GM12873 (cell line): ENCODE measurements at regions not wholly inside any gene's neighbourhood (a gene's known extent, or its start where the extent isn't known, plus 50 kb on each side); places are given as distances from the start of the nearest gene placed in this dataset.

Experiments used
- TF ChIP-seq, protein P1 (sequence below): IDR thresholded peaks from 2 replicates; pipeline ENCODE4 v1.5.1; 2012; ENCODE audit warnings: low read depth, mild to moderate bottlenecking, moderate library complexity, low read length, control low read depth; ENCODE audit not compliant: insufficient read depth; ENCODE audit errors: missing control alignments

GRCh38 chr5:110872963-110873362 lies 134.2 kb downstream of the SLC25A46 start:
- TF ChIP-seq, protein P1, sequence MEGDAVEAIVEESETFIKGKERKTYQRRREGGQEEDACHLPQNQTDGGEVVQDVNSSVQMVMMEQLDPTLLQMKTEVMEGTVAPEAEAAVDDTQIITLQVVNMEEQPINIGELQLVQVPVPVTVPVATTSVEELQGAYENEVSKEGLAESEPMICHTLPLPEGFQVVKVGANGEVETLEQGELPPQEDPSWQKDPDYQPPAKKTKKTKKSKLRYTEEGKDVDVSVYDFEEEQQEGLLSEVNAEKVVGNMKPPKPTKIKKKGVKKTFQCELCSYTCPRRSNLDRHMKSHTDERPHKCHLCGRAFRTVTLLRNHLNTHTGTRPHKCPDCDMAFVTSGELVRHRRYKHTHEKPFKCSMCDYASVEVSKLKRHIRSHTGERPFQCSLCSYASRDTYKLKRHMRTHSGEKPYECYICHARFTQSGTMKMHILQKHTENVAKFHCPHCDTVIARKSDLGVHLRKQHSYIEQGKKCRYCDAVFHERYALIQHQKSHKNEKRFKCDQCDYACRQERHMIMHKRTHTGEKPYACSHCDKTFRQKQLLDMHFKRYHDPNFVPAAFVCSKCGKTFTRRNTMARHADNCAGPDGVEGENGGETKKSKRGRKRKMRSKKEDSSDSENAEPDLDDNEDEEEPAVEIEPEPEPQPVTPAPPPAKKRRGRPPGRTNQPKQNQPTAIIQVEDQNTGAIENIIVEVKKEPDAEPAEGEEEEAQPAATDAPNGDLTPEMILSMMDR: no peak

DNA sequence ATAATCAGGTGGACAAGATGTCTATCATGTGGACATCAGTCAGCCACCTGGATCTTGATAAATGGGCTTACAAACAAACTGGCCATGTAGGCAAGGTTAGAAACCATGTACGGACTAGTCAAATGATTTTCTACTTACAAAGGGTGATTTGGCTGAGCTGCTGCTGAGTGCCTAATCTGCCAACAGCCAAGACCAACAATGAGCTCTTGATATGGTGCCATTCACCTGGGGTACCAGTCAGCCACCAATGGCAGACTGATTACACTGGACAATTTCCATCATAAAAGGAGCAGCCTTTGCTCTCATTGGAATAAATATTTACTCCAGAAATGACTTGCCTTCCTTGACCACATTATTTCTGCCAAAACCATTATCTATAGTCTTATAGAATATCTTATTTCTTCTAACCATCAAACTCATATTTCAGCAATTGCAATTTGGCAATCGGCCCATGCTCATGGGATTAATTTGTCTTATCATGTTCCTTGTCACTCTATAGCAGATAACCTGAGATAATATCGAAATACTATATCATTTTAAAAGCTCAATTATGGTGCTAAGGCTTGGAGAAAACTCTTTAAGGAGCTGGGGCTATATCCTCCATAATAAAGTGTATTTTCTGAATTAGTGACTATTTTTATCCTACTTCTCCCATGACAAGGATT lies 135.1 kb downstream of the SLC25A46 start:
- TF ChIP-seq, protein P1: no peak

GRCh38 chr5:110878115-110878514 lies 139.3 kb downstream of the SLC25A46 start:
- TF ChIP-seq, protein P1: no peak

- TF ChIP-seq, protein P1: no peak
These were observed 140.9 kb downstream of the SLC25A46 start for GRCh38 chr5:110879675-110880074.

DNA sequence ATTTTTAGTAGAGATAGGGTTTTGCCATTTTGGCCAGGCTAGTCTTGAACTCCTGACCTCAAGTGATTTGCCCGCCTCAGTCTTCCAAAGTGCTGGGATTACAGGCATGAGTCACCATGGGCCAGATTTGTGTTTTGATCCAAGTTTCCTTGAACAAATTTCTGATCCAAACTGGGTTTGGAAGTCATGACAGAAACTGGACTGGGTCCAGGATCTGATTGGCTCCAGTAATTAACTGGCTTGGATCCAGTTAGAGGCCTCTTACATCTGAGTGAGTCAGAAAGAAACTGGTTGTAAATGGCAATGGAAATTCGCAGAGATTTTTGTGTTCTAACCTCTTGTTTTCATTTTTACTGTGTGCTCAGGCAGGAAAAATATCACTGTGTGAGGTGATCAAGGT lies 141.6 kb downstream of the SLC25A46 start:
- TF ChIP-seq, protein P1: no peak

GRCh38 chr5:110884005-110884404 lies 145.2 kb downstream of the SLC25A46 start:
- TF ChIP-seq, protein P1: no peak

DNA sequence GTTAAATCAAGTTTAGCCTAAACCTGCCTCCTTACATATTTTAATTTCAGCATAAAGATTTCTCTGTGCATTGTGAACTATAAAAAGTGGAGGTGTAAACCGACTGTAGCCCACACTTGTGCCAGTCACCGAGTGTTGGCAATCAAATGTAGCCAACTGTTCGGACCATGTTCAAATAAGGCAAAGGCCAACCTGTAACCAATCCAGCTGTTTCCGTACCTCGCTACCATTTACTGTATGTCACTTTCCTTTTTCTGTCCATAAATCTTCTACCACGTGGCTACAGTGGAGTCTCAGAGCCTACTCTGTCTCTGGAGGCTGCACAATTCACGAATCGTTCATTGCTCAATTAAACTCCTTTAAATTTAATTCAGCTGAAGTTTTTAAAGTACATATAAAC lies 156.0 kb downstream of the SLC25A46 start:
- TF ChIP-seq, protein P1: no peak

GRCh38 chr5:110896901-110897300 lies 158.1 kb downstream of the SLC25A46 start:
- TF ChIP-seq, protein P1: no peak
